ENCODE measurements at regions not wholly inside any gene's neighbourhood (a gene's known extent, or its start where the extent isn't known, plus 50 kb on each side); places are given as distances from the start of the nearest gene placed in this dataset.

GRCh38 chr6:121867095-121867494, 431.6 kb downstream of the GJA1 start:
- TF ChIP-seq TCF7 (IDR thresholded peaks at IDR 0.05; ENCODE audit: low read depth) (no peak), RBAK (CRISPR knock-in tag; IDR thresholded peaks at IDR 0.05) (no peak), ZNF530 (CRISPR knock-in tag; IDR thresholded peaks at IDR 0.05; ENCODE audit: low read depth) (no peak)
- TF ChIP-seq, protein P1, sequence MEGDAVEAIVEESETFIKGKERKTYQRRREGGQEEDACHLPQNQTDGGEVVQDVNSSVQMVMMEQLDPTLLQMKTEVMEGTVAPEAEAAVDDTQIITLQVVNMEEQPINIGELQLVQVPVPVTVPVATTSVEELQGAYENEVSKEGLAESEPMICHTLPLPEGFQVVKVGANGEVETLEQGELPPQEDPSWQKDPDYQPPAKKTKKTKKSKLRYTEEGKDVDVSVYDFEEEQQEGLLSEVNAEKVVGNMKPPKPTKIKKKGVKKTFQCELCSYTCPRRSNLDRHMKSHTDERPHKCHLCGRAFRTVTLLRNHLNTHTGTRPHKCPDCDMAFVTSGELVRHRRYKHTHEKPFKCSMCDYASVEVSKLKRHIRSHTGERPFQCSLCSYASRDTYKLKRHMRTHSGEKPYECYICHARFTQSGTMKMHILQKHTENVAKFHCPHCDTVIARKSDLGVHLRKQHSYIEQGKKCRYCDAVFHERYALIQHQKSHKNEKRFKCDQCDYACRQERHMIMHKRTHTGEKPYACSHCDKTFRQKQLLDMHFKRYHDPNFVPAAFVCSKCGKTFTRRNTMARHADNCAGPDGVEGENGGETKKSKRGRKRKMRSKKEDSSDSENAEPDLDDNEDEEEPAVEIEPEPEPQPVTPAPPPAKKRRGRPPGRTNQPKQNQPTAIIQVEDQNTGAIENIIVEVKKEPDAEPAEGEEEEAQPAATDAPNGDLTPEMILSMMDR (CRISPR knock-in tag; IDR thresholded peaks at IDR 0.05), result no peak
